HG03280 (cell line): ENCODE measurements at regions not wholly inside any gene's neighbourhood (a gene's known extent, or its start where the extent isn't known, plus 50 kb on each side); places are given as distances from the start of the nearest gene placed in this dataset.
"Not testable (repeated sequence)": the region's sequence is repeated elsewhere in the genome, so short reads cannot be mapped to it uniquely, and the experiment has no call there.

ENCODE experiments used
- ATAC-seq: cut with Tn5 transposase; IDR thresholded peaks from one replicate; pipeline ENCODE4 v1.9.1; 2021; ENCODE audit warnings: mild to moderate bottlenecking, moderate library complexity; ENCODE audit not compliant: unreplicated experiment

DNA sequence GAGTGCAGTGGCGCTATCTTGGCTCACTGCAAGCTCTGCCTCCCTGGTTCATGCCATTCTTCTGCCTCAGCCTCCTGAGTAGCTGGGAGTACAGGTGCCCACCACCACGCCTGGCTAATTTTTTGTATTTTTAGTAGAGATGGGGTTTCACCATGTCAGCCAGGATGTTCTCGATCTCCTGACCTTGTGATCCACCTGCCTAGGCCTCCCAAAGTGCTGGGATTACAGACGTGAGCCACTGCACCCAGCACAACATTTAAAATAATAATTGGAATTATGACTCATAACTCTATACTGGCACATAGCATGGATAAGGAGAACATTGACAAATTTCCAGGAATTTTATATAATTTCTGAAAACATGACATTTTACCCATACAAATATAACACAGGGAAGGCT lies 54.2 kb downstream of the DBET start:
- not testable (repeated sequence) for ATAC-seq

DNA sequence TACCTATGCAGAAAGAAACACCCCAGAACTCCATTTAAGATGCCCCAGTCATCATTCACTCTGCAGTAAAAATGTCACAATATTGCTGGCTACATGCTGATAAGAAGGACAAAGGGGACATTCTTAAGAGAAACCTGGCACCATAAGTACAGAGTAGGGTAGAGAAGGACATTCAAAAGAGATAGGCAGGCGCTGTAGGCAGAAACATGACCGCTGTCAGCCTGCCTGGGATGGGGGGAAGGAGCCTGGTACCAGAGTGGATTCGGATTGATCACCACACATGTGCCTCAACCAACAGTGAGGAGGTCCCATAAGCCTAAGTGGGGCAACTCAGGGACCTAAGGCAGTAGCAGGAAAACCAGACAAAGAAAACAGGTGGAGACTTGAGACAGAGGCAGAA lies 54.1 kb upstream of the DUX4 start:
- ATAC-seq = not testable (repeated sequence)

DNA sequence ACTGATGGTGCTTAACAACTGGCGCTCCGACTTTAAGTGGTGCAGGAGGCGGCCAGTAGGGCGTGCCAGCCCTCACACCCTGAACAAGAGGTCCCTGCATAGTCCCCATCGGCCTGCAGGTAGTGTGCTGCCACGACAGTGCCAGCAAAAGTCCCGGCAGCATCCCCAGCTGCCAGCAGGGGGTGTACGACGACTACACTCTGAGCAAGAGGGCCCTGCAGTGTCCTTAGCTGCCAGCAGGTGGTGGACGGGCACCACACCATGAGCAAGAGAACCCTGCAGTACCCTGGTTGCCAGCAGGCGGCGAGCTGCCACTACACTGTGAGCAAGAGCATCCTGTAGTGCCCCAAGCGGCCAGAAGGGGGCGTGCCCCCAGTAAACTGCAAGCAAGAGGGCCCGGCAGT lies 53.5 kb upstream of the DUX4 start:
- peak; percentile 48 for ATAC-seq

DNA sequence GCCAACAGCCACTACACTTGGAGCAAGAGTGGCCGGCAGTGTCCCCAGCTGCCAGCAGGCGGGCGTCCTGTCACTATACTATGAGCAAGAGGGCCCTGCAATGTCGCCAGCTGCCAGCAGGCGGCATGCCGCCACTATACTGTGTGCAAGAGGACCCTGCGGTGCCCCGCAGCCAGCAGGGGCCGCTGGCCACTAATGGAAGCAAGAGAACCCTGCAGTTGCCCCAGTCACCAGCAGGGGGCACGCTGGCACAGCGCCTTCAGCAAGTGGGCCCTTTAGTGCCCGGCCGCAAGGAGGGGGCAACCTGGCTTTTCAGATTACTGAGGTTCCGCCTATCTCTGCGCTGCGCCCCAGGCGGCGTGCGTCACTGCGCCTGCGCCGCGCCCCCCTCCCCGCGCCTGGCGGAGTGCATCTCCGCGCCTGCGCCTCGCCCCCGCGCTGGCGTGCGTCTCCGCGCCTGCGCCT lies 53.0 kb upstream of the DUX4 start:
- ATAC-seq = peak; percentile 20

DNA sequence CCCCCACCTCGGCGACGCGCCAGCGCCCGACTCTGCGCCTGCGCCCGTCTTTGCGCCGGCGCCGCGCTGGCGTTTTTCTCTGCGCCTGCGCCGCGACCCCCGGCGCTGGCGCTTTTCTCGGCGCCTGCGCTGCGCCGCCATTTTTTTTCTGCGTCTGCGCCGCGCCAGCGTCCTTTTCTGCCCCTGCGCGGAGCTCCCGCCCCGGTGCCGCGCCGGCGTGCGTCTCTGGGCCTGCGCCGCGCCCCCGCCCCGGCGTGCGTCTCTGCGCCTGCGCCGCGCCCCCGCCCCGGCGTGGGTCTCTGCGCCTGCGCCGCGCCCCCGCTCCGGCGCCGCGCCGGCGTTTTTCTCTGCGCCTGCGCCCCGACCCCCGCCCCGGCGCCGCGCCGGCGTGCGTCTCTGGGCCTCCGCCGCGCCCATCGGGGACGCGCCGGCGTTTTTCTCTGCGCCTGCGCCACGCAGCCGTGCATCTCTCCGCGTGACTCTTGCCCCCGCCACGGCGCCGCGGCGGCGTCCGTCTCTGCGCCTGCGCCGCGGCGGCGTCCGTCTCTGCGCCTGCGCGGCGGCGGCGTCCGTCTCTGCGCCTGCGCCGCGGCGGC lies 52.4 kb upstream of the DUX4 start:
- not testable (repeated sequence) for ATAC-seq

DNA sequence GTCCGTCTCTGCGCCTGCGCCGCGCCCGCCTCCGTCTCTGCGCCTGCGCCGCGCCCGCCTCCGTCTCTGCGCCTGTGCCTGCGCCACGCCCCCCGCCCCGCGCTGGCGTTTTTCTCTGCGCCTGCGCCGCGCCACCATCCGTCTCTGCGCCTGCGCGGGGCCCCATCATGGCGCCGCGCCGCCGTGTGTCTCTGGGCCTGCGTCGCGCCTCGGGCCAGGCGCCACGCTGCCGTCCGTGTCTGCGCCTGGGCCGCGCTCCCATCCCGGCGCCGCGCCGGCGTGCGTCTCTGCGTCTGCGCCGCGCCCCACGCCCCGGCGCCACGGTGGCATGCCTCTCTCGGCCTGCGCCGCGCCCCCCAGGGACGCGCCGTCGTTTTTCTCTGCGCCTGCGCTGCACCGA lies 51.8 kb upstream of the DUX4 start:
- no peak for ATAC-seq

DNA sequence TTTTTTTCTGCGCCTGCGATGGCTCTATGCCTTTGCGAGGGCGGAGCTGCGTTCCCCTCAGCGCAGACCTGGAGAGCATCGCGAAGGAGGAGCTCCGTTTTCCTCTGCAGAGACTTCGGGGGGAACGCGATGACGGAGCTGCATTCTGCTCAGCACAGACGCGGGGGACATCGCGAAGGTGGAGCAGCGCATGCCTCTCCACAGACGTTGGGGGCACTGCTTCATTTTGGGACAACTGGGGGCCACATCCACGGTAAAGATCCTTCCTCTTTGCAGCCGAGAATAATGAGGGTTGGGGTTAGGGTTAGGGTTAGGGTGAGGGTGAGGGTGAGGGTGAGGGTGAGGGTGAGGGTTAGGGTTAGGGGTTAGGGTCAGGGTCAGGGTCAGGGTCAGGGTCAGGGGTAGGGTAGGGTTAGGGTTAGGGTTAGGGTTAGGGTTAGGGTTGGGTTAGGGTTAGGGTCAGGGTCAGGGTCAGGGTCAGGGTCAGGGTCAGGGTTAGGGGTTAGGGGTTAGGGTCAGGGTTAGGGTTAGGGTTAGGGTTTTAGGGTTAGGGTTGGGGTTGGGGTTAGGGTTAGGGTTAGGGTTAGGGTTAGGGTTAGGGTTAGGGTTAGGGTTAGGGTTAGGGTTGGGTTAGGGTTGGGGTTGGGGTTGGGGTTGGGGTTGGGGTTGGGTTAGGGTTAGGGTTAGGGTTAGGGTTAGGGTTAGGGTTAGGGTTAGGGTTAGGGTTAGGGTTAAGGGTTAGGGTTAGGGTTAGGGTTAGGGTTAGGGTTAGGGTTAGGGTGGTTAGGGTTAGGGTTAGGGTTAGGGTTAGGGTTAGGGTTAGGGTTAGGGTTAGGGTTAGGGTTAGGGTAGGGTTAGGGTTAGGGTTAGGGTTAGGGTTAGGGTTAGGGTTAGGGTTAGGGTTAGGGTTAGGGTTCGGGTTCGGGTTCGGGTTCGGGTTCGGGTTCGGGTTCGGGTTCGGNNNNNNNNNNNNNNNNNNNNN lies 51.1 kb upstream of the DUX4 start:
- not testable (repeated sequence) for ATAC-seq
